ENCODE measurements at regions not wholly inside any gene's neighbourhood (a gene's known extent, or its start where the extent isn't known, plus 50 kb on each side); places are given as distances from the start of the nearest gene placed in this dataset.

DNA sequence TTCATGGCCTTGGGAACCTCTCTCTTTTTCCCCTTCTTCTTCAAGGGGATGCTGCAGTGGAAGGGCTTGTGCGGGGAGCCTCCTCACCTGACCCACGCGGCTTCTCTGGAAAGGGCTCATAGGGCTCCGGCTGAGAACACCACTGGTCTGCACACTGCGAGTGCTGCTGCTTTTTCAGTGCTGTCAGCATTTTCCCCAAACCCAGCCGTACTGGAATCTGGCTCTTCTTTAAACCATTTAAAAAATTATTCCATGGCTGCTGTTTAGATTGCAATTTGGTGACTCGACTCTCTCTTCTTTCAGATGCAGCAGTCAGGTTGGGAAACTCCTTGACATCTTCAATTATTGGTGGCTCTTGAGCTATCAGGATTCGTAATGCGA, 272.6 kb upstream of the DSEL start:
- DNase-seq (ENCODE audit: low spot score in 2 of 2), result no peak
- TF ChIP-seq POLR2A (IDR thresholded peaks at IDR 0.05) (no peak), CTCF (IDR thresholded peaks at IDR 0.05) (no peak), EP300 (IDR thresholded peaks at IDR 0.05) (no peak)
- Histone ChIP-seq H3K4me3 (no peak overlapping the region), H3K9me3 (no peaks in the 10 kb centered on the region), H3K27me3 (no peaks in the 10 kb centered on the region), H3K4me1 (no peaks in the 10 kb centered on the region), H3K36me3 (no peaks in the 10 kb centered on the region), H3K27ac (no peak overlapping the region)
- WGBS, 2 donors, result 89 to 93% methylated on average over 9 of the region's 9 CpGs

DNA sequence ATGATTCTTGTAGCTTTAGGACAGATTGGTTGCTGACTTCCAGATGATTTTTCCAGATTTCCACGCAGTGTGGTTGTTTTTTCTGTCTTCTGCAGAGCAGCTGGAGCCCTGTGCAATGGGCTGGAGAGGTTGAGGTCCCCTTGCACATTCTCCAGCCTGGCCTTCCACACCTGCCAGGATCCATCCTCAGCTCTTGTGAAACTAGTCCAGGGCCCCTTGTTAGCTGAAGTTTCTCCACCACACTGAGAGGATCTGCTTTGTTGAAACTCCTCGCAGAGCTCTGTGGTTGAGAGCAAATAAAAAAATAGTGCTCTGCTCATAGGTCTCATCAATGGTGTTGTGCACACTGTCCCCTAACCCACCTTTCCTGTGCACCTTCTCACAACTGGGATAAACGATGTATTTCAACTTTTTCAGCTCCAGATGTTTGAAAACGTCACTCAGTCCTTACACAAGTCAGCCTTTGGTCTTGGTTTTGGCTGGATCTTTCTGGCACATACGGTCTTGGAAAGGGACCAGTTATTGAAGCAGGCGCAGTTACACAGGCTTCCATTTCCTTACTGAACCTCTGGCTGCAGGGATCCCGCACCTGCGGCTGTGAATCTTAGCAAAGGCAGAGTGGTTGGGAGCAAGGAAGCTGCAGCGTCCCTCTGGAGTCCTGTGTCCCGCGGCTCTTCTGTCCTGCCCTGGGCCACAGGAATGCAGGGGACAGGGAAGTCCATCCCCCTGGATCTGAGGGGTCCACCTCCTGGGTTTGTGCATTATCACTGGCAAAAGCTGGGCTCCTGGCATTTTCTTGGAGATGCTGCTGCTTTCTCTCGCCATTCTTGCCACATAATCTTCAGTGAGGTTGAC, 272.0 kb upstream of the DSEL start:
- Histone ChIP-seq H3K4me3 (no peak overlapping the region), H3K4me1 (no peaks in the 10 kb centered on the region), H3K27ac (no peak overlapping the region), H3K27me3 (no peaks in the 10 kb centered on the region), H3K9me3 (no peaks in the 10 kb centered on the region), H3K36me3 (no peaks in the 10 kb centered on the region)
- TF ChIP-seq EP300 (IDR thresholded peaks at IDR 0.05) (no peak), POLR2A (IDR thresholded peaks at IDR 0.05) (no peak), CTCF (IDR thresholded peaks at IDR 0.05) (no peak)
- WGBS, 2 donors, result 80 to 82% methylated on average over 11 to 12 of the region's 12 CpGs
- DNase-seq (ENCODE audit: low spot score in 2 of 2), result no peak

- Histone ChIP-seq H3K27me3 (no peaks in the 10 kb centered on the region), H3K9me3 (no peaks in the 10 kb centered on the region), H3K36me3 (no peaks in the 10 kb centered on the region), H3K4me3 (no peak overlapping the region), H3K27ac (no peak overlapping the region), H3K4me1 (no peaks in the 10 kb centered on the region)
- no peak for DNase-seq (ENCODE audit: low spot score in 2 of 2)
- 60 to 69% methylated on average over 1 of the region's 1 CpG for WGBS, 2 donors
- no peak for TF ChIP-seq EP300 (IDR thresholded peaks at IDR 0.05)
- no peak for TF ChIP-seq CTCF (IDR thresholded peaks at IDR 0.05)
- TF ChIP-seq POLR2A (IDR thresholded peaks at IDR 0.05), result no peak
Observed at GRCh38 chr18:67783196-67783946, 266.9 kb upstream of the DSEL start.

GRCh38 chr18:67778016-67778415, 261.5 kb upstream of the DSEL start:
- DNase-seq (ENCODE audit: low spot score in 2 of 2), result no peak
- 71 to 81% methylated on average over 3 of the region's 3 CpGs for WGBS, 2 donors
- H3K4me3 ChIP-seq, result no peak overlapping the region
- H3K36me3 ChIP-seq, result no peaks in the 10 kb centered on the region
- TF ChIP-seq EP300 (IDR thresholded peaks at IDR 0.05) (no peak), CTCF (IDR thresholded peaks at IDR 0.05) (no peak), POLR2A (IDR thresholded peaks at IDR 0.05) (no peak)
- no peak overlapping the region for H3K27ac ChIP-seq
- H3K9me3 ChIP-seq, result no peaks in the 10 kb centered on the region
- no peaks in the 10 kb centered on the region for H3K4me1 ChIP-seq
- H3K27me3 ChIP-seq, result no peaks in the 10 kb centered on the region

- WGBS, 2 donors, result 44 to 46% methylated on average over 3 of the region's 3 CpGs
- DNase-seq (ENCODE audit: low spot score in 2 of 2), result no peak
- Histone ChIP-seq H3K27ac (no peak overlapping the region), H3K4me1 (no peaks in the 10 kb centered on the region), H3K27me3 (no peaks in the 10 kb centered on the region), H3K4me3 (no peak overlapping the region), H3K36me3 (no peaks in the 10 kb centered on the region), H3K9me3 (no peaks in the 10 kb centered on the region)
- TF ChIP-seq POLR2A (IDR thresholded peaks at IDR 0.05) (no peak), EP300 (IDR thresholded peaks at IDR 0.05) (no peak), CTCF (IDR thresholded peaks at IDR 0.05) (no peak)
Observed at GRCh38 chr18:67776929-67777328, 260.4 kb upstream of the DSEL start.
